ENCODE measurements at regions not wholly inside any gene's neighbourhood (a gene's known extent, or its start where the extent isn't known, plus 50 kb on each side); places are given as distances from the start of the nearest gene placed in this dataset.

DNA sequence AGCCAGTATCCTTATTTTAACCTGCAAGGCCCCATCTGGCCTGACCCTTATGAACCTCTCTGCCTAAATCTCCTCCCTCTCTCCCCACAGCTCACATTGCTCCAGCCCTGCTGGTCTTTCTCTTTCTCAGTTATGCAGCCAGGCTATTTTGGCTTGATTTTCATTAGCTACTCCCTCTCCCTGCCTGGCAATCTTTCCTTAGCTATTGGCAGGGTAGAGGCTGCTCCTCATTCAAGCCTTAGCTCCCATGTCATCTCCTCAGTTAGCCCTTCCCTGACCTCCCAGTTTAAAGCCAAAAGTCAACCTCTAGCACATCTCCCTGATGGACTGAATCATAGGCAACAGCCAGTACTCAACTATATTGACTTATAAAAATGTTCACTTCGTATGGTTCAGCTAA, 214.4 kb upstream of the CELF2 start:
- Histone ChIP-seq H3K79me1 (ENCODE audit: low read depth in 1 of 2, low read length in 2 of 2) (no peaks in the 10 kb centered on the region), H3K27me3 (ENCODE audit: control insufficient read depth, insufficient read depth, low read length) (no peaks in the 10 kb centered on the region), H3K14ac (replicated peaks; ENCODE audit: low read depth, low read length) (no peak overlapping the region), H3K18ac (ENCODE audit: low read depth, low read length) (no peak overlapping the region), H3K27ac (ENCODE audit: insufficient read depth, low read length) (no peak overlapping the region), H3K9me3 (ENCODE audit: control insufficient read depth, insufficient read depth, low read length) (no peaks in the 10 kb centered on the region), H2AK5ac (ENCODE audit: low read depth, low read length) (peak overlapping the region; percentile 49; the same call in 1 of the 2 replicates), H2BK120ac (ENCODE audit: low read depth, low read length) (no peak overlapping the region), H4K5ac (ENCODE audit: low read depth, low read length) (no peak overlapping the region), H4K20me1 (ENCODE audit: insufficient read depth, low read length) (no peaks in the 10 kb centered on the region), H2BK20ac (ENCODE audit: low read depth, low read length) (no peak overlapping the region), H3K4me3 (ENCODE audit: insufficient read depth, low read depth, low read length) (no peak overlapping the region), H2BK15ac (ENCODE audit: low read depth, low read length) (no peak overlapping the region), H3K9me1 (ENCODE audit: insufficient read depth, low read length) (peaks cover 4% of the 10 kb centered on the region; the same call in 1 of the 2 replicates), H2AFZ (replicated peaks; ENCODE audit: low read length, poor library complexity) (no peak overlapping the region), H3K56ac (ENCODE audit: extremely low read depth, insufficient read depth, low read length) (no peak overlapping the region), H3K4ac (ENCODE audit: low read depth, low read length) (no peak overlapping the region), H2BK5ac (ENCODE audit: low read depth, low read length, poor library complexity, severe bottlenecking) (no peak overlapping the region), H3K4me2 (ENCODE audit: low read depth, low read length) (no peak overlapping the region), H2AK9ac (replicated peaks; ENCODE audit: low read depth, low read length, poor library complexity) (no peak overlapping the region), H3K36me3 (ENCODE audit: control insufficient read depth, insufficient read depth, low read length) (no peaks in the 10 kb centered on the region), H3K4me1 (ENCODE audit: control insufficient read depth, insufficient read depth, low read length) (peaks cover 13% of the 10 kb centered on the region), H4K91ac (ENCODE audit: insufficient read depth, low read depth, low read length) (no peak overlapping the region), H4K8ac (ENCODE audit: low read depth in 2 of 2, low read length in 2 of 2) (no peak overlapping the region), H3K23ac (ENCODE audit: low read depth, low read length) (no peak overlapping the region), H3K9ac (ENCODE audit: low read depth, low read length) (no peak overlapping the region)
- no peak for DNase-seq
- ChIA-PET POLR2A (ENCODE audit: unreplicated experiment) (no interaction called here), CTCF (no interaction called here)
- in situ Hi-C loops (cut with MboI; ENCODE audit: low sequenced_read_pairs) (loop anchor here (25.0 kb wide), 1 partner anchor 1191 kb away; no protein-coding TSS in a partner anchor), dilution Hi-C loops (cut with HindIII; ENCODE audit: low sequenced_read_pairs, unreplicated experiment) (no loop called here), intact Hi-C loops (cut with micrococcal nuclease) (no loop called here)
- WGBS, 2 experiments (ENCODE audit: extremely low coverage in 2 of 2, insufficient read length in 1 of 2): no CpG with 5 or more reads among the region's 1 CpG
- TF ChIP-seq FOS (IDR thresholded peaks at IDR 0.05; ENCODE audit: low read depth, low read length) (no peak), SMC3 (IDR thresholded peaks at IDR 0.05; ENCODE audit: low read depth, low read length) (no peak), NFE2L2 (IDR thresholded peaks at IDR 0.05; ENCODE audit: low read depth, low read length) (no peak), ELK1 (IDR thresholded peaks at IDR 0.05; ENCODE audit: borderline replicate concordance, low read depth, low read length) (no peak)
- TF ChIP-seq, protein P1, sequence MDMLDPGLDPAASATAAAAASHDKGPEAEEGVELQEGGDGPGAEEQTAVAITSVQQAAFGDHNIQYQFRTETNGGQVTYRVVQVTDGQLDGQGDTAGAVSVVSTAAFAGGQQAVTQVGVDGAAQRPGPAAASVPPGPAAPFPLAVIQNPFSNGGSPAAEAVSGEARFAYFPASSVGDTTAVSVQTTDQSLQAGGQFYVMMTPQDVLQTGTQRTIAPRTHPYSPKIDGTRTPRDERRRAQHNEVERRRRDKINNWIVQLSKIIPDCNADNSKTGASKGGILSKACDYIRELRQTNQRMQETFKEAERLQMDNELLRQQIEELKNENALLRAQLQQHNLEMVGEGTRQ (IDR thresholded peaks at IDR 0.05; ENCODE audit: low read depth, low read length): no peak
- ATAC-seq (ENCODE audit: low read depth): no peak
- no TSS peak for BruUV-seq (replicated peaks)

All from IMR-90 (cell line).